H9 (cell line): ENCODE measurements at regions not wholly inside any gene's neighbourhood (a gene's known extent, or its start where the extent isn't known, plus 50 kb on each side); places are given as distances from the start of the nearest gene placed in this dataset.

ENCODE experiments used
- DNase-seq: peaks from one replicate; pipeline ENCODE4 v3.0.0-alpha.2; 2017
- H2AFZ ChIP-seq: one replicate; pipeline ENCODE4 v1.6.1; 2013; ENCODE audit warnings: mild to moderate bottlenecking, low read length, control low read depth, moderate library complexity
- H2AK5ac ChIP-seq: 2 replicates; pipeline ENCODE4 v1.6.1; 2013; ENCODE audit warnings: low read length, control low read depth, mixed read lengths; ENCODE audit not compliant: insufficient read length
- H2BK120ac ChIP-seq: one replicate; pipeline ENCODE4 v1.6.1; 2013; ENCODE audit warnings: low read depth, mild to moderate bottlenecking, low read length, control low read depth, inconsistent platforms; ENCODE audit not compliant: poor library complexity, severe bottlenecking
- H2BK12ac ChIP-seq: 2 replicates; pipeline ENCODE4 v1.6.1; 2013; ENCODE audit warnings: low read length, control low read depth, mixed read lengths, low read depth; ENCODE audit not compliant: insufficient read length
- H2BK15ac ChIP-seq: 2 replicates; pipeline ENCODE4 v1.6.1; 2013; ENCODE audit warnings: low read depth, low read length, control low read depth
- H2BK20ac ChIP-seq: one replicate; pipeline ENCODE4 v1.6.1; 2013; ENCODE audit warnings: low read depth, mild to moderate bottlenecking, low read length, control low read depth, inconsistent platforms; ENCODE audit not compliant: poor library complexity, severe bottlenecking
- H2BK5ac ChIP-seq: 2 replicates; pipeline ENCODE4 v1.6.1; 2013; ENCODE audit warnings: low read length, control low read depth, mixed read lengths; ENCODE audit not compliant: insufficient read length
- H3K14ac ChIP-seq: 2 replicates; pipeline ENCODE4 v1.6.1; 2013; ENCODE audit warnings: low read length, control low read depth; ENCODE audit not compliant: insufficient read depth
- H3K18ac ChIP-seq: 2 replicates; pipeline ENCODE4 v1.6.1; 2013; ENCODE audit warnings: low read depth, mild to moderate bottlenecking, mixed read lengths, low read length, control low read depth; ENCODE audit not compliant: insufficient read length
- H3K23ac ChIP-seq: 2 replicates; pipeline ENCODE4 v1.6.1; 2013; ENCODE audit warnings: low read length, control low read depth, mixed read lengths, low read depth; ENCODE audit not compliant: insufficient read length
- H3K23me2 ChIP-seq: 2 replicates; pipeline ENCODE4 v1.6.1; 2013; ENCODE audit warnings: low read depth, mild to moderate bottlenecking, mixed read lengths, low read length, control low read depth; ENCODE audit not compliant: insufficient read length, poor library complexity, severe bottlenecking
- H3K27ac ChIP-seq: 2 replicates; pipeline ENCODE4 v1.5.1; 2013; ENCODE audit warnings: low read length, control low read depth, mixed read lengths, low read depth; ENCODE audit not compliant: insufficient read length
- H3K27me3 ChIP-seq: 2 replicates; pipeline ENCODE4 v1.6.1; 2013; ENCODE audit warnings: low read length, control low read depth, inconsistent platforms; ENCODE audit not compliant: insufficient read depth
- H3K4ac ChIP-seq: 2 replicates; pipeline ENCODE4 v1.6.1; 2013; ENCODE audit warnings: low read depth, mild to moderate bottlenecking, control low read depth, inconsistent platforms, low read length, moderate library complexity
- H3K4me1 ChIP-seq: 2 replicates; pipeline ENCODE4 v1.6.1; 2013; ENCODE audit warnings: low read length, control low read depth, inconsistent platforms; ENCODE audit not compliant: insufficient read depth
- H3K4me2 ChIP-seq: 2 replicates; pipeline ENCODE4 v1.6.1; 2013; ENCODE audit warnings: low read length, control low read depth, mixed read lengths; ENCODE audit not compliant: insufficient read length, insufficient read depth
- H3K56ac ChIP-seq: 2 replicates; pipeline ENCODE4 v1.6.1; 2013; ENCODE audit warnings: low read depth, mild to moderate bottlenecking, mixed read lengths, low read length, control low read depth; ENCODE audit not compliant: insufficient read length
- H3K79me1 ChIP-seq: 2 replicates; pipeline ENCODE4 v1.6.1; 2013; ENCODE audit warnings: low read depth, mild to moderate bottlenecking, moderate library complexity, low read length, control low read depth, inconsistent platforms; ENCODE audit not compliant: insufficient read depth, poor library complexity, severe bottlenecking
- H3K79me2 ChIP-seq: 2 replicates; pipeline ENCODE4 v1.6.1; 2013; ENCODE audit warnings: low read length, control low read depth, inconsistent platforms; ENCODE audit not compliant: insufficient read depth
- H3K9ac ChIP-seq: 2 replicates; pipeline ENCODE4 v1.6.1; 2013; ENCODE audit warnings: low read length, control low read depth, mixed read lengths; ENCODE audit not compliant: insufficient read length; ENCODE audit errors: extremely low read depth
- H3K9me3 ChIP-seq: one replicate; pipeline ENCODE4 v1.6.1; 2013; ENCODE audit warnings: low read depth, low read length, inconsistent platforms; ENCODE audit not compliant: control insufficient read depth
- H3T11ph ChIP-seq: one replicate; pipeline ENCODE4 v1.6.1; 2013; ENCODE audit warnings: mild to moderate bottlenecking, low read length, control low read depth, inconsistent platforms
- H4K20me1 ChIP-seq: one replicate; pipeline ENCODE4 v1.6.1; 2013; ENCODE audit not compliant: control insufficient read depth, insufficient read length, insufficient read depth
- H4K5ac ChIP-seq: 2 replicates; pipeline ENCODE4 v1.6.1; 2013; ENCODE audit warnings: low read depth, mild to moderate bottlenecking, mixed read lengths, low read length, control low read depth; ENCODE audit not compliant: insufficient read length
- H4K8ac ChIP-seq: replicated peaks from 2 replicates; pipeline ENCODE4 v1.6.1; 2013; ENCODE audit warnings: low read length, control low read depth, mixed read lengths, low read depth; ENCODE audit not compliant: insufficient read length
- H4K91ac ChIP-seq: 2 replicates; pipeline ENCODE4 v1.6.1; 2013; ENCODE audit warnings: low read depth, mild to moderate bottlenecking, moderate library complexity, mixed read lengths, low read length, control low read depth; ENCODE audit not compliant: insufficient read length
- H3K27ac Mint-ChIP-seq, 3 experiments: 2 replicates in 2 of 3; 3 replicates in 1 of 3; pipeline ENCODE4 v1.8.0; 2020 to 2021; ENCODE audit warnings: mixed read lengths in 3 of 3, mild to moderate bottlenecking in 1 of 3, moderate library complexity in 1 of 3
- H3K27me3 Mint-ChIP-seq: 2 replicates; pipeline ENCODE4 v1.8.0; 2021; ENCODE audit warnings: low read depth, mild to moderate bottlenecking, moderate library complexity, mixed read lengths
- H3K36me3 Mint-ChIP-seq, 3 experiments: 2 replicates in 2 of 3; 3 replicates in 1 of 3; pipeline ENCODE4 v1.8.0; 2020 to 2021; ENCODE audit warnings: low read depth in 3 of 3, mixed read lengths in 3 of 3; ENCODE audit not compliant: insufficient read depth in 1 of 3
- H3K4me1 Mint-ChIP-seq, 2 experiments: 2 replicates each; pipeline ENCODE4 v1.8.0; 2020; ENCODE audit warnings: mixed read lengths in 2 of 2
- H3K4me3 Mint-ChIP-seq, 2 experiments: 2 replicates in 1 of 2; 3 replicates in 1 of 2; pipeline ENCODE4 v1.8.0; 2020 to 2021; ENCODE audit warnings: mild to moderate bottlenecking in 2 of 2, mixed read lengths in 2 of 2, moderate library complexity in 1 of 2
- H3K9me3 Mint-ChIP-seq, 2 experiments: 2 replicates in 1 of 2; 3 replicates in 1 of 2; pipeline ENCODE4 v1.8.0; 2020; ENCODE audit warnings: mild to moderate bottlenecking in 2 of 2, mixed read lengths in 2 of 2, moderate library complexity in 1 of 2
- WGBS: extraction: QIAGEN DNeasy Blood & Tissue Kit; methylation state at CpG from one replicate; pipeline ENCODE4 v1.1.7; 2013; ENCODE audit warnings: missing lambda C conversion rate, low lambda C conversion rate, mixed read lengths; ENCODE audit not compliant: insufficient read length; ENCODE audit errors: extremely low coverage; 5-methylcytosine and 5-hydroxymethylcytosine counted together
- TF ChIP-seq, protein P1 (sequence below): fragments of 200-600 bp; sonication (generic); conservative IDR thresholded peaks from 3 replicates; pipeline ENCODE4 v1.8.0; 2021; ENCODE audit warnings: antibody characterized with exemption, mild to moderate bottlenecking

DNA sequence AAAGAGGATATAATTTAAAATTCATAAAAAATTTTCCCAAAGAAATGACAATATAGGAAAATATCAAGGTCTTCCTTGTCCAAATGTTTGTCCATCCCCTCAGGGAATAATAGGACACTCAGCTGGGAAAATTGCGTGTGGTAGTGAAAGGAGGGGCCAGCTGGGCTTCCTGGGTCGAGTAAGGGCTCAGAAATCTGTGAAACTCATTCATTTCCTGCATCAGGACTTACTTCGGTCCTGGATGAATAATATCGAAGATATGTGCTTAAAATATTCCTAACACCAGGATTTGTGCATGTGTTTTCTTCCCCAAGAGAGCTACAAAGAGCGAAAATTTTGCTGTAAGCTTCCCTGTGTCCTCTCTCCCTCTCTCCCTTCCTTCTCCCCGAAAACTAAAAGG lies 118.2 kb upstream of the GJE1 start:
- H3K23me2 ChIP-seq = no peaks in the 10 kb centered on the region

More for the DNA sequence above, 118.2 kb upstream of the GJE1 start:
- H3K14ac ChIP-seq = 0 out of 2 replicates have a peak overlapping the region, but pooled peaks have one; percentile 16
- H3K9me3 Mint-ChIP-seq = peaks cover 8 to 22% of the 10 kb centered on the region in 2 experiments
- WGBS = no CpG with 5 or more reads among the region's 6 CpGs
- H3K4me1 Mint-ChIP-seq = peaks cover 35 to 51% of the 10 kb centered on the region in 2 experiments
- H2AK5ac ChIP-seq = no peak overlapping the region
- H3K23ac ChIP-seq = no peak overlapping the region
- H2BK120ac ChIP-seq = no peak overlapping the region
- peak overlapping the region; percentile 55 for H3K4me2 ChIP-seq
- H3K27ac ChIP-seq = peak overlapping the region; percentile 94
- H3K18ac ChIP-seq = no peak overlapping the region
- no peaks in the 10 kb centered on the region for H3K27me3 Mint-ChIP-seq
- no peak overlapping the region for H2BK12ac ChIP-seq
- no peak overlapping the region for H3K9ac ChIP-seq
- H3K4me3 Mint-ChIP-seq = peak overlapping the region; percentile 38 to 64
- no peak overlapping the region for H2BK20ac ChIP-seq
- H3K36me3 Mint-ChIP-seq = peaks cover 19 to 22% (median 20%) of the 10 kb centered on the region in 3 experiments
- TF ChIP-seq, protein P1, sequence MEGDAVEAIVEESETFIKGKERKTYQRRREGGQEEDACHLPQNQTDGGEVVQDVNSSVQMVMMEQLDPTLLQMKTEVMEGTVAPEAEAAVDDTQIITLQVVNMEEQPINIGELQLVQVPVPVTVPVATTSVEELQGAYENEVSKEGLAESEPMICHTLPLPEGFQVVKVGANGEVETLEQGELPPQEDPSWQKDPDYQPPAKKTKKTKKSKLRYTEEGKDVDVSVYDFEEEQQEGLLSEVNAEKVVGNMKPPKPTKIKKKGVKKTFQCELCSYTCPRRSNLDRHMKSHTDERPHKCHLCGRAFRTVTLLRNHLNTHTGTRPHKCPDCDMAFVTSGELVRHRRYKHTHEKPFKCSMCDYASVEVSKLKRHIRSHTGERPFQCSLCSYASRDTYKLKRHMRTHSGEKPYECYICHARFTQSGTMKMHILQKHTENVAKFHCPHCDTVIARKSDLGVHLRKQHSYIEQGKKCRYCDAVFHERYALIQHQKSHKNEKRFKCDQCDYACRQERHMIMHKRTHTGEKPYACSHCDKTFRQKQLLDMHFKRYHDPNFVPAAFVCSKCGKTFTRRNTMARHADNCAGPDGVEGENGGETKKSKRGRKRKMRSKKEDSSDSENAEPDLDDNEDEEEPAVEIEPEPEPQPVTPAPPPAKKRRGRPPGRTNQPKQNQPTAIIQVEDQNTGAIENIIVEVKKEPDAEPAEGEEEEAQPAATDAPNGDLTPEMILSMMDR = no peak
- H3K27me3 ChIP-seq = no peaks in the 10 kb centered on the region
- peak overlapping the region; percentile 91 to 97 (median 96) for H3K27ac Mint-ChIP-seq
- no peak overlapping the region for H4K8ac ChIP-seq
- no peaks in the 10 kb centered on the region for H3K79me2 ChIP-seq
- no peaks in the 10 kb centered on the region for H3K79me1 ChIP-seq
- no peaks in the 10 kb centered on the region for H4K20me1 ChIP-seq
- H4K5ac ChIP-seq = no peak overlapping the region
- H3K4ac ChIP-seq = no peak overlapping the region
- no peak overlapping the region for H3T11ph ChIP-seq
- H2AFZ ChIP-seq = no peak overlapping the region
- H4K91ac ChIP-seq = no peak overlapping the region
- no peaks in the 10 kb centered on the region for H3K9me3 ChIP-seq
- peaks cover 3% of the 10 kb centered on the region; the same call in 1 of the 2 replicates for H3K4me1 ChIP-seq
- H2BK5ac ChIP-seq = no peak overlapping the region
- H3K56ac ChIP-seq = no peak overlapping the region
- DNase-seq = no peak
- no peak overlapping the region for H2BK15ac ChIP-seq
